GM18511 (cell line): ENCODE measurements at regions not wholly inside any gene's neighbourhood (a gene's known extent, or its start where the extent isn't known, plus 50 kb on each side); places are given as distances from the start of the nearest gene placed in this dataset.
"Not testable (repeated sequence)": the region's sequence is repeated elsewhere in the genome, so short reads cannot be mapped to it uniquely, and the experiment has no call there.

ENCODE experiments used
- ATAC-seq: cut with Tn5 transposase; IDR thresholded peaks from one replicate; pipeline ENCODE4 v1.9.1; 2021; ENCODE audit warnings: mild to moderate bottlenecking, moderate library complexity; ENCODE audit not compliant: unreplicated experiment

- no peak for ATAC-seq
Measured at GRCh38 chr18:42305869-42306593, 351.0 kb downstream of the PIK3C3 start.

- no peak for ATAC-seq
Measured at GRCh38 chr18:42306594-42306980, 351.6 kb downstream of the PIK3C3 start.

GRCh38 chr18:42310956-42311355, 355.9 kb downstream of the PIK3C3 start:
- no peak for ATAC-seq

- no peak for ATAC-seq
Measured at GRCh38 chr18:42326752-42327151, 371.7 kb downstream of the PIK3C3 start.

- no peak for ATAC-seq
Measured at GRCh38 chr18:42328931-42329330, 373.9 kb downstream of the PIK3C3 start.

GRCh38 chr18:42330296-42330695, 375.3 kb downstream of the PIK3C3 start:
- no peak for ATAC-seq

- ATAC-seq, result no peak
Measured at GRCh38 chr18:42333558-42333957, 378.5 kb downstream of the PIK3C3 start.

- no peak for ATAC-seq
Measured at GRCh38 chr18:42334931-42335330, 379.9 kb downstream of the PIK3C3 start.

- no peak for ATAC-seq
Measured at GRCh38 chr18:42336139-42336538, 381.1 kb downstream of the PIK3C3 start.

- not testable (repeated sequence) for ATAC-seq
Measured at GRCh38 chr18:42337337-42337736, 382.3 kb downstream of the PIK3C3 start.

- ATAC-seq, result no peak
Measured at GRCh38 chr18:42338683-42339082, 383.6 kb downstream of the PIK3C3 start.

GRCh38 chr18:42339372-42339771, 384.3 kb downstream of the PIK3C3 start:
- no peak for ATAC-seq

- no peak for ATAC-seq
Measured at GRCh38 chr18:42340423-42341009, 385.5 kb downstream of the PIK3C3 start.

GRCh38 chr18:42341423-42341822, 386.4 kb downstream of the PIK3C3 start:
- ATAC-seq, result no peak

GRCh38 chr18:42348722-42349121, 393.7 kb downstream of the PIK3C3 start:
- ATAC-seq, result no peak

GRCh38 chr18:42351455-42351854, 396.4 kb downstream of the PIK3C3 start:
- ATAC-seq, result no peak

GRCh38 chr18:42360716-42361115, 405.7 kb downstream of the PIK3C3 start:
- no peak for ATAC-seq

GRCh38 chr18:42363446-42364441, 408.7 kb downstream of the PIK3C3 start:
- no peak for ATAC-seq

GRCh38 chr18:42364766-42365165, 409.7 kb downstream of the PIK3C3 start:
- ATAC-seq, result no peak

- no peak for ATAC-seq
Measured at GRCh38 chr18:42365591-42365990, 410.6 kb downstream of the PIK3C3 start.

- ATAC-seq, result no peak
Measured at GRCh38 chr18:42373584-42373983, 418.6 kb downstream of the PIK3C3 start.

- no peak for ATAC-seq
Measured at GRCh38 chr18:42374961-42375360, 419.9 kb downstream of the PIK3C3 start.
